ENCODE measurements at regions not wholly inside any gene's neighbourhood (a gene's known extent, or its start where the extent isn't known, plus 50 kb on each side); places are given as distances from the start of the nearest gene placed in this dataset.

DNA sequence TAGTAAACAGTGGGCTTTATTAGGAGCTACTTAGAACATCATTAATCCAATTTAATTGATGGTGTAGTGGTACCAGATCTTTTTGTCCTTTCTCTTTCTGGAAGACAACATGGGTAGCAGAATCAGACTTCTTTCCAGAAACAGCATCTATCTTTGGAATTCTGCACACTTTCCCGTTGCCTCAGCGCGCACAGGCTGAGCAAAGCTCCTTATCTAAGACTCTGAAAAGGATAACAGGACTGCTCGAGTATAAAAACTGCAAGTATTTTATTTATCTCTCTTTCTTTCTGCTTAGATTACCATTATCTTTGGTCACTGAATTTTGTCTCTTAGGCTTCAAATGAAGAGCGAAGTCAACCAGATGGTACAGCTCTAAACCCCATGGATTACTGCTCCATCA is 191.7 kb downstream of the DHX15 start:
- ChIA-PET POLR2A (ENCODE audit: partially characterized antibody) (no interaction called here), CTCF (ENCODE audit: partially characterized antibody) (interaction anchor here (0.5 to 1.5 kb wide), 7 partner anchors 11 to 733 kb away, joined by 3 to 4 read pairs (median 3); no protein-coding TSS in a partner anchor)
- Histone ChIP-seq H2AK5ac (ENCODE audit: low read depth, low read length) (no peak overlapping the region), H3K56ac (replicated peaks; ENCODE audit: insufficient read length, low read depth, low read length) (no peak overlapping the region), H3K36me3 (ENCODE audit: control insufficient read depth in 2 of 4, insufficient read depth in 4 of 4, low read length in 3 of 4) (no peaks in the 10 kb centered on the region), H2BK5ac (ENCODE audit: low read depth, low read length) (no peak overlapping the region), H3K23ac (ENCODE audit: insufficient read length) (no peak overlapping the region), H3K27me3 (replicated peaks in 1 of 4; ENCODE audit: control insufficient read depth in 3 of 4, extremely low read depth in 1 of 4, insufficient read depth in 3 of 4, low read length in 3 of 4) (no peaks in the 10 kb centered on the region; a peak in 1 of 7 replicates), H3K9ac (replicated peaks in 1 of 4; ENCODE audit: extremely low read depth in 1 of 4, low read depth in 3 of 4, low read length in 3 of 4) (no peak overlapping the region), H4K5ac (ENCODE audit: insufficient read length, low read depth, low read length) (no peak overlapping the region), H2BK12ac (ENCODE audit: low read depth, low read length) (no peak overlapping the region), H3K4ac (replicated peaks; ENCODE audit: insufficient read length, low read depth, low read length) (no peak overlapping the region), H3K79me2 (ENCODE audit: control insufficient read depth in 1 of 2, insufficient read depth in 2 of 2, low read length in 2 of 2) (no peaks in the 10 kb centered on the region), H3K4me3 (ENCODE audit: extremely low read depth in 1 of 4, insufficient read depth in 2 of 4, low read depth in 3 of 4, low read length in 4 of 4) (no peak overlapping the region), H3K14ac (ENCODE audit: insufficient read length) (no peak overlapping the region), H3K4me1 (replicated peaks in 1 of 4; ENCODE audit: control insufficient read depth in 3 of 4, insufficient read depth in 4 of 4, low read length in 3 of 4) (no peaks in the 10 kb centered on the region), H3K23me2 (ENCODE audit: low read depth, low read length) (no peaks in the 10 kb centered on the region), H2AFZ (ENCODE audit: low read length) (no peak overlapping the region), H4K91ac (replicated peaks; ENCODE audit: insufficient read length, low read length) (no peak overlapping the region), H3K79me1 (ENCODE audit: low read depth, low read length) (no peaks in the 10 kb centered on the region), H3K18ac (ENCODE audit: extremely low read depth, low read length) (no peak overlapping the region), H3K27ac (ENCODE audit: low read depth, low read length) (no peak overlapping the region), H4K20me1 (replicated peaks in 1 of 2; ENCODE audit: control insufficient read depth in 1 of 2, insufficient read depth in 2 of 2, low read length in 2 of 2) (no peaks in the 10 kb centered on the region), H2BK20ac (ENCODE audit: low read length) (no peak overlapping the region), H2BK15ac (ENCODE audit: low read length) (no peak overlapping the region), H4K8ac (ENCODE audit: extremely low read depth, insufficient read depth, low read length) (no peak overlapping the region), H3K4me2 (ENCODE audit: insufficient read depth in 1 of 2, low read depth in 2 of 2, low read length in 2 of 2) (no peak overlapping the region), H3K9me3 (ENCODE audit: insufficient read depth in 2 of 2, low read depth in 1 of 2, low read length in 1 of 2) (no peaks in the 10 kb centered on the region), H2BK120ac (replicated peaks; ENCODE audit: low read depth, low read length) (no peak overlapping the region)
- no peak for DNase-seq (ENCODE audit: low read depth in 1 of 2, low spot score in 2 of 2)
- no peak for TF ChIP-seq TCF12 (IDR thresholded peaks at IDR 0.05; ENCODE audit: low read depth, low read length)
- WGBS, 2 experiments (ENCODE audit: extremely low coverage in 1 of 2, insufficient coverage in 1 of 2, insufficient read length in 1 of 2, insufficient replicate concordance in 2 of 2, low coverage in 1 of 2, low lambda C conversion rate in 2 of 2, missing lambda C conversion rate in 1 of 2), result 98% methylated on average over 5 of the region's 5 CpGs; no CpG with 5 or more reads in 1 of the 2 experiments
- FAIRE-seq, result no peak
